Stimulated activated CD8-positive, alpha-beta memory T cell treated with anti-CD3 and anti-CD28 coated beads, Interleukin-2, amount 100 ng/mL, for 48 hours (primary cell): ENCODE measurements at regions not wholly inside any gene's neighbourhood (a gene's known extent, or its start where the extent isn't known, plus 50 kb on each side); places are given as distances from the start of the nearest gene placed in this dataset.
"Not testable (repeated sequence)": the region's sequence is repeated elsewhere in the genome, so short reads cannot be mapped to it uniquely, and the experiment has no call there.

Experiments
- DNase-seq, 2 donors: peaks; one replicate each; pipeline ENCODE4 v3.0.0-alpha.2; 2020; ENCODE audit warnings: low read depth in 2 of 2

GRCh38 chr19:20388706-20389225 lies 176.8 kb downstream of the ZNF737 start:
- no peak for DNase-seq

DNA sequence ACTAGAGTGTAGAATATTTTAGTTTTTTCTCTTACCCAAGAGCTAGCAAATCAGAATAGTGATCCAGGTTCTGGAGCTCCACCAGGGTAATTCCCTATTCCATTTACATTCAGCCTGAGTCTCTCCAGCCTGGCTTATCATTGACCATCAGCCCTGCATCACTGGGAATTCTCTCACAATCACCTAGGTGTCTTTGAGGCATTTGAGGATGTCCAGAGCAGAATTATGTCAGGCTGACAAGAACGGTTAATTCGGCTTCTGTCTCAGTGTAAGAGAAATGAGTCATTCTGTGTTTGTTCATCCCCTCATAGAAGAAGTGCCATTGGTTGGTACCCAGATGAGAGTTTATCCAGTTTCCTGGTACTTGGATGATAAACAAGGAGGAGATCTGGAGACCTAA lies 180.5 kb downstream of the ZNF737 start:
- no peak for DNase-seq

DNA sequence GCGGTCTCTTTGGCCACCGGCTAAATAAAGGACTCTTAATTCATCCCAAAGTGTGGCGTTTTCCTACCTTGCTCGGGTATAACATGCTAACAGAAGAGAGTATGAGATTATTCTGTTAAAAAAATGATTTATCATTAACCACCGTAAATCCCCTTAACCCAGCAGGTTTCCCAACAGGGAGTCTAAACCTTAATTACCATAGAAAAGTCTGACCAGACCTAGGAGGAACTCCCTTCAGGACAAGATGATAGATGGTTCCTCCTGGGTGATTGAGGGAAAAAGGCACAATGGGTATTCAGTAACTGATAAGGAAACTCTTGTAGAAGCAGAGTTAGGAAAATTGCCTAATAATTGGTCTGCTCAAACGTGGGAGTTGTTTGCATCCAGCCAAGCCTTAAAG lies 193.7 kb downstream of the ZNF737 start:
- no peak for DNase-seq

- DNase-seq = not testable (repeated sequence)
These were observed 194.3 kb downstream of the ZNF737 start for GRCh38 chr19:20371304-20371703.

GRCh38 chr19:20367811-20368294 lies 197.7 kb downstream of the ZNF737 start:
- DNase-seq = no peak

DNA sequence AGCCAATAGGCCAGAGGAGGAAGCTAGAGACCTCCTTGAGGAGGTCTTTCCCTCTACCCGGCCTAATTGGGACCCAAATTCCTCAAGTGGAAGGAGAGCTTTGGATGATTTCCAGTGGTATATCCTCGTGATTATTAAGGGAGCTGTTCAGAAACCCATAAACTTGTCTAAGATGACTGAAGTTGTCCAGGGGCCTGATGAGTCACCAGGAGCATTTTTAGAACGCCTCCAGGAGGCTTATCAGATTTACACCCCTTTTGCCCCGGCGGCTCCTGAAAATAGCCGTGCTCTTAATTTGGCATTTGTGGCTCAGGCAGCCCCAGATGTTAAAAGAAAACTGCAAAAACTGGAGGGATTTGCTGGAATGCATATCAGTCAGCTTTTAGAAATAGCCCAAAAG lies 198.1 kb downstream of the ZNF486 start:
- DNase-seq = no peak

DNA sequence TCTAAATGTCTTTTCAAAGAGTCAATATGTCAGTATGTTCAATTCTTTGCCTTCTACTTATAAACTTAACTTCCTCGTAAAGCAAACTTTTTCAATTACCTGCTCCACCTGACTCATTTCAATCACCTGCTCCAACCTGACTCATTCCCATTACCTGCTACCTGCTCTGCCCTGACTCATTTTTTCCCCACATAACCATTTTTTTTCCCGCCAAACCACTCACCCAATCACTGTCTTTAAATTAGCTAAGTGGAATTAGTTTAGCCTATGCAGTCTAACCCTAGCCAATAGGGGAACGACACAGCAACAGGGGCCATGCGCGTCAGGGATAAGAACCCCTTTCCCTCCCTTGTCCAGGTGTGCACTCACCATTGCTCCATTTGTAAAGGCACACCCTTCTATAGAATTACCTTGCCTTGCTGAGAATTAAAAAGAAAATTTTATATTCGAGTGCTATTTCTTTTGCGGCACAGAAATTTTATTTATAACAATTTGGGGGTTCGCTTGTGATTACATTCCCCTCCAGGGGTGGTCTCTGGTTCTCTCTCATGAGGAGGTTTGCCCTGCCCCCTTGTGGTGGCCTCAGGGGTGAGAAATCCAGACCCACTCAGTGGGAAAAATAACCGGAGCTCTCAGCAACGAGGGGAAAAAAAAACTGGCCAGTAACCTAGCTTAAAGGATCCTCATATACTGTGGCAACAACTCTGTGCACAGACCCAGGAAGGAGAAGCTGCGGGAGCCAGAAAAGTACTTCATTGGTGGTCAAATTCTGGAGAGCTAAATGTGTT lies 193.1 kb downstream of the ZNF486 start:
- DNase-seq = no peak

GRCh38 chr19:20358841-20359465 lies 191.9 kb downstream of the ZNF486 start:
- not testable (repeated sequence) for DNase-seq

DNA sequence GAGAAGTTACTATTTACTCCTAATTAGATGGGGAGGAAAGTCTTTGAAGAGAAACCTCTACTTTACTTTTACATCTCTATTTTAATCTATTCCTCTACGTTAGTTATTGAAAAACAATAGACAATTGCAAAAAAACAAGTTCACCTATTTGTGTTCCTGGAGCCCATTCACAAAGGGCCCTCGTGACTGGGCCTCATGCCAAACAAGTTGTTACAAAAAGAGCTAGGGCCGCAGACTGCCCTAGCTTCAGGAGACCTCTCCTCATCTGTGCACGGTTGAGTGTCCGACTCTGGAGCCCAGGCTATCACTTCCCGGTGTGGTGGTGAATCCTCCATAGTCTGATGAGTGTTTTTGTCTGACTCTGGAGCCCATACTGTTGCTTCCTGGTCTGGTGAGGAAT lies 190.9 kb downstream of the ZNF486 start:
- DNase-seq = no peak

DNA sequence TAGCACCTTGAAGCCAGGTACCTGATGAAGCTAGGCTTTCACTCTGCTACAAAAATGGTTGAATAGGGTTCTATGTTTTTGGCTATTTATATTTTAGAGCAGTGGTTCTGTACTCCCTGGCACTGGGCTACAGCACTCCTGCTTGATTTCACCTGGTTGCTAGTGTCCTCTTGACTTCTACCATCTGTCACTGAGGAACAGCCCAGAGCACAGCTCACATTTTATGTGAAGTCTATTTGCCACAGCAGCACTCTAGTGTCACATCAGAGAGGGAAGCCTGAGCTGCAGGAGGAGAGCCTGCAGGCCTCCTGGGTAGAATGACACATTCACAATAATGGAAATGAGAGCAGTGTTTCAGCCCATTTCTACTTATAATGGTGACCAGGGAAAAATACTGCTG lies 184.2 kb downstream of the ZNF486 start:
- no peak for DNase-seq

DNA sequence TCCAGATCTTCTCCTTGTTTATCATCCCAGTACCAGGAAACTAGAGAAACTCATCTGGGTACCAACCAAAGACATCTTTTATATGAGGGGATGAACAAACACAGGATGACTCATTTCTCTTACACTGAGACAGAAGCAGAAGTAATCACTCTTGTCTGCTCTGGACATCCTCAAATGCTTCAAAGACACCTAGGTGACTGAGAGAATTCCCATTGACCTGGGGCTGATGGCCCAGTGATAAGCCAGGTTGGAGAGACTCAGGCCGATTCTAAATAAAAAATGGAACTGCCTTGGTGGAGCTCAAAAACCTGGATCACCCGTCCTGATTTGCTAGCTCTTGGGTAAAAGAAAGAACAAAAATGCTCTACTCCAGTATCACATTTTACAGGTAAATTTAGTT lies 182.2 kb downstream of the ZNF486 start:
- no peak for DNase-seq

DNA sequence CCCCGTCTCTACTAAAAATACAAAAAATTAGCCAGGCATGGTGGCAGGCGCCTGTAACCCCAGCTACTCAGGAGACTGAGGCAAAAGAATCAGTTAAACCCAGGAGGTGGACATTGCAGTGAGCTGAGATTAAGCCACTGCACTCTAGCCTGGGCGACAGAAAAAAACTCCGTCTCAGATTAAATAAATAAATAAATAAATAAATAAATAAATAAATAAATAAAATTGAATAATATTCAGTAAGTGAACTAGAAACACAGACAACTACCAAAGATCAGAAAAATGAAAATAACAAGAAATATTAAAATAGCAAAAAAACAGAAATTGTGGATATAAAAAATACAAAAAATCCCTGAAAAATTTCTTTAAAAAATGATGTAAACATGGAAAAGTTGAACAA lies 172.4 kb downstream of the ZNF486 start:
- no peak for DNase-seq

DNA sequence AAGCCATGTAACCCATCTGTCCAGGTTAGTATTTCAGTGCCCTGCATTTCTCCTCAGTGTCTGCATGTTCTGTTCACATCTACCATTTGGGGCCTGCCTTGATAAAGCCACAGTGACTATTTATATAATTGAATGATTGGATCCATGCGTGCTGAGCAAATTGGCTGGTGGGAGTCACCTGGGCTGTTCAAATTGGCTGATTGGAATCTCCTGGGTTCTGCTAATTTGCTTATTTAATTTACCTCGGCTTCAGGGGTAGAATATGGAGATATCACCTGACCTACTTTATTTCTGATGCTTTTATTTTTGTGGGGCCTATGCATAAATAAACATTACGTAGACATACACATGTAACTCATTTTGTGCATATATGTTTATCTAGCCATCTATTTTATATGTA lies 167.7 kb downstream of the ZNF486 start:
- DNase-seq = no peak

- no peak for DNase-seq
These were observed 166.5 kb downstream of the ZNF486 start for GRCh38 chr19:20333508-20333907.

- DNase-seq = no peak
These were observed 158.1 kb downstream of the ZNF486 start for GRCh38 chr19:20325151-20325550.

- DNase-seq = no peak
These were observed 154.2 kb downstream of the ZNF486 start for GRCh38 chr19:20321139-20321763.

- DNase-seq = no peak
These were observed 153.2 kb downstream of the ZNF486 start for GRCh38 chr19:20320191-20320590.

GRCh38 chr19:20318616-20319015 lies 151.6 kb downstream of the ZNF486 start:
- DNase-seq = no peak

DNA sequence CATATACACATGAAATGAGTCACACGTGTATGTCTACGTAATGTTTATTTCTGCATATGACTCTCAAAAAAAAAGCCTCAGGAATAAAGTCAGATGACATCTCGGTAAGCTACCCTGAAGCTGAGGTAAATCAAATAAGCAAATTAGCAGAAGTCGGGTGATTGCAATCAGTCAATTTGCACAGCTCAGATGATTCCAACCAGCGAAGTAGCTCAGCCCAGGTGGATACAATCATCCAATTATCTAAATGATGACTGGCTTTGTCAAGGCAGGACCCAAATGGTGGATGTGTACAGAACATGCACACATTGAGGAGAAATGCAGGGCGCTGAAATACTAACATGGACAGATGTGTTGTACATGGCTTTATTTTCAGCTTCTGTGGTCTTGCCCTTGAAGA lies 148.5 kb downstream of the ZNF486 start:
- DNase-seq = no peak

- DNase-seq = no peak
These were observed 146.9 kb downstream of the ZNF486 start for GRCh38 chr19:20313894-20314293.

- no peak for DNase-seq
These were observed 140.1 kb downstream of the ZNF486 start for GRCh38 chr19:20307127-20307526.

DNA sequence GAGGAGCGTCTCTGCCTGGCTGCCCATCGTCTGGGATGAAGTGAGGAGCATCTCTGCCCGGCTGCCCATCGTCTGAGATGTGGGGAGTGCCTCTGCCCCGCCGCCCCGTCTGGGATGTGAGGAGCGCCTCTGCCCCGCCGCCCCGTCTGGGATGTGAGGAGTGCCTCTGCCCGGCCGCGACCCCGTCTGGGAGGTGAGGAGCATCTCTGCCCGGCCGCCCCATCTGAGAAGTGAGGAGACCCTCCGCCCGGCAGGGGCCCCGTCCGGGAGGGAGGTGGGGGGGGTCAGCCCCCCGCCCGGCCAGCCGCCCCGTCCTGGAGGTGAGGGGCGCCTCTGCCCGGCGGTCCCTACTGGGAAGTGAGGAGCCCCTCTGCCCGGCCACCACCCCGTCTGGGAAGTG lies 129.3 kb downstream of the ZNF486 start:
- DNase-seq = not testable (repeated sequence)

GRCh38 chr19:20294181-20294580 lies 127.2 kb downstream of the ZNF486 start:
- no peak for DNase-seq
